ENCODE measurements at regions not wholly inside any gene's neighbourhood (a gene's known extent, or its start where the extent isn't known, plus 50 kb on each side); places are given as distances from the start of the nearest gene placed in this dataset.

DNA sequence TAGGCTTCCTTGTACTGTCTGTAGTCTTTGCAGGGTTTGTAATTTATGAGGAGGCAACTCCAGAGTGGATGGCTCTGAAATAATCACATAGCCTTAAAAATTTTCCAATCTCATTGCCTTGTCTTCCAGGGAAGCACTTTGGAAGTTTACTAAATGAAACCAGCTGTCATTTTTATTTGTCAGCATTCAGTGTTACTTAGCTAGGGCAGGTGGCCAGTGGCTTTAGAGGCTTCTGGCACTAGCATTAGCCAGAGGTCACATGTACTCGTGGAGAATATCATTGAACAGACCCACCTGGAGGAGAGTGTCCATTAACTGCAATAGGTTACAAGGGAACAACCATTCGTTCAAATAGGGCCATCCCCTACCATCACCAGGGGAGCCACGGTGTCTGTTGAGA, 160.3 kb upstream of the SLC28A3 start:
- TF ChIP-seq CTCF (IDR thresholded peaks at IDR 0.05; ENCODE audit: low read length): no peak
- no peak for TF ChIP-seq EZH2 (IDR thresholded peaks at IDR 0.05; ENCODE audit: borderline replicate concordance, low read length)

Measured in OCI-LY1 (cell line).